Left lobe of liver (tissue), 2 donors: ENCODE measurements at regions not wholly inside any gene's neighbourhood (a gene's known extent, or its start where the extent isn't known, plus 50 kb on each side); places are given as distances from the start of the nearest gene placed in this dataset.
"Not testable (repeated sequence)": the region's sequence is repeated elsewhere in the genome, so short reads cannot be mapped to it uniquely, and the experiment has no call there.

Source experiments
- ATAC-seq: fragments of 200-7000 bp; cut with Tn5 transposase; one replicate; pipeline ENCODE4 v1.9.1; 2020; ENCODE audit warnings: mild to moderate bottlenecking, moderate library complexity
- DNase-seq: peaks from one replicate; pipeline ENCODE4 v3.0.0-alpha.2; 2020; ENCODE audit warnings: low spot score
- donor health status: DM: no; HTN: no; CAD: no; lungs with moderate emphysema.
- donor health status: DM: no; HTN: yes; CAD: no.

GRCh38 chr13:74747186-74747955 lies 613.2 kb upstream of the KLF12 start:
- ATAC-seq (no peak), DNase-seq (no peak)

GRCh38 chr13:74743992-74744391 lies 609.8 kb upstream of the KLF12 start:
- no peak for ATAC-seq
- DNase-seq: no peak

DNA sequence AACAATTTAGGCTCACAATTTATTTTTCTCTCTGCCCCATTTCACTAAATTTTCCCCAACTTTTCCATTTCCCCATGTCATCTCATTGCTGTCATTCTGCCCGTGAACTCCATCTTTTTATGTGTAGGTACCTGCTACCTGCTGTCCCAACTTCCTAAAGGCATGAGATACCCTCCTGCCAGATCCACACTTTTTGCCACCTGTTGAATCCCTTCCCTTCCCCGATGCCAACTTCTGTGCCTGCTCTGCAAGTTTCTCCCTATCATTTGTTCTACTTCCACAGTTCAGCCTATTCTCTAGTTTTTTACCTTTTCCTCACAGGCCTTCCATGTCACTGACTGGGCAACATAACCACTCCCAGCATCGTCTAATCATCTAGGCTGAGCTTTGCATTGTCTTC lies 607.5 kb upstream of the KLF12 start:
- no peak for DNase-seq
- no peak for ATAC-seq

DNA sequence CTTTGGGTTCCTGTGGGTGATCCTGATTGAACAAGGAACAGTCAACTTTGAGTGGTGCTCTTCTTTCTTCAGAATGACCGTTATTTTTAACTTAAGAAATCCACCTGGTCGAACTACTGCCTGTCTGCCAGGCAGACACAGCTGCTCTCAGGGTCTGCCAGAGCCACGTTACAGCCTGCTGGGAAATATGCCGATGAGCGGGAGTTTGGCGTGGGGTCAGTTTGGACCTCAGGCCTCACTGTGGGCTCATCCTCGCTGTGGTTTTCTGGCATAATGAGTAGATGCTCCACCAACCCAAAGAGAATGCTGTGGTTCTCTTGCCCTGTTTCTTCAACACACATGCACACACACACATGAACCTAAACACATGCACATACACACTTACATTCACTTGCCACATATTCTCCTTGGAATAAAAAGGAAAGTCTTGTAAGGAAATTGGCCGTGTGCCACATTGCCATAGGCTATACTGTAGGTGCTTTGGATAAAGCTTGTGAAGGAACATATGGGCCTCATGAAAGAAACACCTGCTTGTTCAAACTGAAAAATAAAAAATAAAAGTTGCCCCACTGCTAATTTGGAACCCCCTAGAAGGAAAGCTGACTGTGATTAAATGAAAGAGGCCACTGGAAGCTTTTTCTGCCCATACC lies 598.7 kb upstream of the KLF12 start:
- no peak for ATAC-seq

GRCh38 chr13:74731731-74732130 lies 597.5 kb upstream of the KLF12 start:
- ATAC-seq (no peak), DNase-seq (no peak)

More for the DNA sequence above, 598.7 kb upstream of the KLF12 start:
- DNase-seq: no peak

GRCh38 chr13:74730556-74731331 lies 596.5 kb upstream of the KLF12 start:
- DNase-seq (no peak), ATAC-seq (peak; percentile 44)

- ATAC-seq: no peak
- no peak for DNase-seq
Observed at GRCh38 chr13:74726206-74726605, 592.0 kb upstream of the KLF12 start.

DNA sequence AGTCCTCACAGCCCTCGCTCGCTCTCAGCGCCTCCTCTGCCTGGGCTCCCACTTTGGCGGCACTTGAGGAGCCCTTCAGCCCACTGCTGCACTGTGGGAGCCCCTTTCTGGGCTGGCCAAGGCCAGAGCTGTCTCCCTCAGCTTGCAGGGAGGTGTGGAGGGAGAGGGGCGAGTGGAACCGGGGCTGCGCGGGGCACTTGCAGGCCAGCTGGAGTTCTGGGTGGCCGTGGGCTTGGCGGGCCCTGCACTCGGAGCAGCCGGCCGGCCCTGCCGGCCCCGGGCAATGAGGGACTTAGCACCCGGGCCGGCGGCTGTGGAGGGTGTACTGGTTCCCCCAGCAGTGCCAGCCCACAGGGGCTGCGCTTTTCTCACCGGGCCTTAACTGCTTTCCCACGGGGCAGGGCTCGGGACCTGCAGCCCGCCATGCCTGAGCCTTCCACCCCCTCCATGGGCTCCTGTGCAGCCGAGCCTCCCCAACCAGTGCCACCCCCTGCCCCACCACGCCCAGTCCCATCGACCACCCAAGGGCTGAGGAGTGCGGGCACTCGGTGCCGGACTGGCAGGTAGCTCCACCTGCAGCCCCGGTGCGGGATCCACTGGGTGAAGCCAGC lies 584.1 kb upstream of the KLF12 start:
- not testable (repeated sequence) for DNase-seq, ATAC-seq

- no peak for DNase-seq
Observed at GRCh38 chr13:74715718-74716117, 581.5 kb upstream of the KLF12 start.

GRCh38 chr13:74710006-74710405 lies 575.8 kb upstream of the KLF12 start:
- ATAC-seq: no peak
- DNase-seq: no peak

More at GRCh38 chr13:74715718-74716117, 581.5 kb upstream of the KLF12 start:
- ATAC-seq: no peak

- DNase-seq: no peak
- no peak for ATAC-seq
Observed at GRCh38 chr13:74709226-74709625, 575.0 kb upstream of the KLF12 start.

- no peak for DNase-seq
- ATAC-seq: no peak
Observed at GRCh38 chr13:74708629-74709028, 574.4 kb upstream of the KLF12 start.

- DNase-seq (no peak), ATAC-seq (no peak)
Observed at GRCh38 chr13:74707291-74707690, 573.1 kb upstream of the KLF12 start.

DNA sequence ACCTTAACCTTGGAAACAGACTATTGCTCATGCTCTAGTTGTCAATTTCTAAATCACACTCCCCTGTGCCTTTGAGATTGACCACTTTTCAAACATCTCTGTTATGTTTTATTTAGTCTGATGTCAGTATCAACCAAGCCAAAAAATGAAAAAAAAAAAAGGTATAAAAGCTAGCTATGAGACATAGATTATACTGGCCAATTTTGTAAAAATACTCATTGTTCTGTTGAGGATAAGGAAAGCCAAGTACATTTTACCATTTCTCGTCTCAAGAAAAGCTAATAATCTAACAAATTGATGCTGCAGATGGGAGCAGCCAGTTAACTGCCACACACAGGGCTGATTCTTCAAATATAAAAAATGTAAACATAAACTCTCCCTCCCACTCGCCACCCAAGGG lies 572.6 kb upstream of the KLF12 start:
- DNase-seq (no peak), ATAC-seq (no peak)

DNA sequence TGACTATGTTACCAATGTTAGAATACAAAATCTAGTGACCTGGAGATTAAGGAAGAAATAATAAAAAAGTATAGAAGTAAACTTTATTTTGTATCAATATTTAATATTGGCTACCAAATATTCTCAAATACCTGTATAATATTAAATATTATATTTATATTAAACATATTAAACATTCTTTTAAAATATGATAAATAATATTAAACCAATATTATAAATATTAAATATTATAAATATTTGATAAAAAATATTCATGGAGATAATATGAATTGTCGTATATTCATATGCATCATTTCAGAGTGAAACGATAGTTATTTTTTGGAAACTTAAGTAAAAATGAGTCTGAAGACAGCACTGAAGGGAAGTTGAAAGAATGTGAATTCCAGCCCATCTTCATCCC lies 571.2 kb upstream of the KLF12 start:
- no peak for DNase-seq
- ATAC-seq: no peak

DNA sequence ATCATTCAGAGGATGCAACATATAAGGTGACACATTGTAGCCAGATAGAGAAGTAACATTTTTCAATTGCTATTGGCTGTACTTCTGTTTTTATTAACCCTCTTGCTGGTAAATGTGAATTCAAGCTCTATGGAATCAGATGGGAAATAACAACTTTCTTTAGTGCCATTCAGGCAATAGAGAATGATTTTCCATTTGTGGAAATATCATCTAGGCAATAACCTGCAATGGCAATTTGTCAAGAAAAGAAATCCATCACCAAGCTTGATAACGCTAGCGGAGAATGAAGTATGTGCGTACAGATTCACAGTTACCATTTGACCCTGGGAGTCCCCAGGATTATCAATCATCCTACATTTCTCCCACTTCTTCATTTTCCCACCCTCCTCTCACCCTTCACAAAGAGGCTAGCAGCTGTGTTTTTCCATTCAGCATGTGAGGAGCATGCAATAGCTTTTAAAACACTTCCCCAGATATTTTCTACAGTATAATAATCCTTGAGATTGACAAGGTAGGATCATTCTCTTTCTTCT lies 569.7 kb upstream of the KLF12 start:
- no peak for DNase-seq
- ATAC-seq: no peak

GRCh38 chr13:74696148-74696922 lies 562.1 kb upstream of the KLF12 start:
- DNase-seq: no peak
- ATAC-seq: no peak

DNA sequence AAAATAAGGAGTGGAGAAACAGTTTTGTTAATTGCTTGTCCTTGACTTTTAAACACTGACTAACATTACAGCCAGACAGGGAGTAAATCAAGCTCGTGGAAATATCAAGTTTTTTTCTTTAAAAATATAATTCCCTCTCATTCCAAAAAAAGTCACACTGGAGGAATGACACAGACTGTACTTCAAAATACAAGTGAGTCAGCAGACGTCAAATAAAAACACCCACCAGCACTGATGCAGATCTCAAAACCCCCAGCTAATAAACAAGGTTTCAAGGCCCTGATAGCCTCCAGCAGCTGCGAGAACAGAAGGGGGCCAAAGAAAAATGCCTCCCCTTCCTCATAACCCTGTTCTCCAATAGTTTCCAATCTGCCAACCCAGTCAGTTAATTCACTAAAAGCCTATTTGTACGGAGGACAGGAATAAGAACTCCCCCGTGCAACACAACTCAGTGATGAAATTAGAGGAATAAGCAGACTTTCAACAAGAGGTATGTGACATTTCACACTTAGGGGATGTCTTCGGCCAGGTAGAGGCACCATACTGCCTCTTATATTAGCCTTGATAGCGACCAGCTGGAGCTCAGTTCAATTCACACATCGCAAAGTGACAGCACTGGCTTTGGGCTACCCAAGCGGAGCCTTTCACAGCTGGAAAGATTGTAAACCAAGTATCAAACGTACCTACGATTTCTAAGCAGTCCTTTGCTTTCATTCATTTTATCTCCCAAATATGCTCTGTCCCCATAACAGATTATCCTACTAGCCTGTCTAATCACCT lies 561.0 kb upstream of the KLF12 start:
- DNase-seq (no peak), ATAC-seq (no peak)

DNA sequence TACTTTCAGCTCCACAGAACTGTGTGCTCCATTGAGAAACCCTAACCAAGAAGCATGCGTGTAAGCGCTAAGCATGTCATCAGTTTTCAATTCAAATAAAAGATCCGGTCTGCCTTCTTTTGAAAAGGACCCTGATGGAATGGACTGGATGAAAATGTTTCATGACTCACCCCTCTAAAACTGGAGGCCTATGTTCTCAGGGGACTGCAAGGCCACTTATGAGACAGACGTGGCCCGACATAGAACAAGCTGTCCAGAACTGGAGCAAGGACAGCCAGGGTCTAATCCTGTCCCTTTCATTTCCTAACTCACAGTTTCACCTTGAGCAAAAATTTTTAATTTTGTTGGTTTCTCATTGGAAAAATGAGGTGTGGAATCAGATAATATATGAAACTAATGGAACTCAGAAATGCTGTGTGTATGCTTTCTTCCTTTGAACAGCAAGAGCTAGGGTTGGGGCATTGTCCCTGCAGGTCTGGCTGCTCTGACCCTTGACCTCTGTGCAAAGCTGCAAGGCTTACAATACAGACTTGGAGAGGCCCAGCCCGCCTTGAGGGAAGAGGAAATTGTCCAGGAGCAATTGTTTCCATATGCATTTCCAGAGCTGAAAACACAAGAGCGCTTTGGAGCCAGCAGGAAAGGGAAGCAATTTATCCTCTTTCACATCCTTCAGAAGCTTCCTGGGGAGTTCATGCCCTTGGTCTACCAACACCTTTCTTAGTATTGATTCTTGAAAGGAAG lies 553.4 kb upstream of the KLF12 start:
- DNase-seq: no peak
- ATAC-seq: peak; percentile 49
